HL-60 (cell line): ENCODE measurements at regions not wholly inside any gene's neighbourhood (a gene's known extent, or its start where the extent isn't known, plus 50 kb on each side); places are given as distances from the start of the nearest gene placed in this dataset.

Experiments
- DNase-seq, 2 experiments: peaks; one replicate each; pipeline ENCODE4 v3.0.0-alpha.2; 2010 to 2020; ENCODE audit warnings: low read depth in 1 of 2, low spot score in 1 of 2
- H3K27ac ChIP-seq: fragments of 250-450 bp; sonication (Bioruptor Pico); replicated peaks from 2 replicates; pipeline ENCODE4 v1.5.1; 2020; ENCODE audit warnings: mild to moderate bottlenecking, moderate library complexity
- H3K27me3 ChIP-seq: fragments of 250-450 bp; sonication (Bioruptor Pico); 2 replicates; pipeline ENCODE4 v1.5.1; 2021; ENCODE audit warnings: mild to moderate bottlenecking, moderate library complexity; ENCODE audit not compliant: insufficient read depth, poor library complexity, severe bottlenecking
- H3K4me3 ChIP-seq: replicated peaks from 2 replicates; pipeline ENCODE4 v1.5.1; 2011; ENCODE audit warnings: mild to moderate bottlenecking, control low read depth, low read length; ENCODE audit not compliant: insufficient read depth
- GABPA ChIP-seq: IDR thresholded peaks from 2 replicates; pipeline ENCODE4 v1.6.1; 2012; ENCODE audit warnings: low read depth
- POLR2AphosphoS5 ChIP-seq: IDR thresholded peaks from 2 replicates; pipeline ENCODE4 v1.6.1; 2012; ENCODE audit warnings: low read depth
- SPI1 ChIP-seq: IDR thresholded peaks from 2 replicates; pipeline ENCODE4 v1.6.1; 2012; ENCODE audit warnings: low read depth, mild to moderate bottlenecking, borderline replicate concordance
- TF ChIP-seq, protein P1 (sequence below): IDR thresholded peaks from one replicate; pipeline ENCODE4 v1.5.1; 2011; ENCODE audit warnings: low read length, control low read depth, inconsistent platforms; ENCODE audit not compliant: insufficient read depth
- TF ChIP-seq, protein P2 (sequence below): IDR thresholded peaks from 2 replicates; pipeline ENCODE4 v1.6.1; 2012; ENCODE audit warnings: low read depth; ENCODE audit not compliant: insufficient replicate concordance

- no peak overlapping the region for H3K27ac ChIP-seq
- TF ChIP-seq GABPA (no peak), POLR2AphosphoS5 (no peak), SPI1 (no peak)
- TF ChIP-seq, protein P1, sequence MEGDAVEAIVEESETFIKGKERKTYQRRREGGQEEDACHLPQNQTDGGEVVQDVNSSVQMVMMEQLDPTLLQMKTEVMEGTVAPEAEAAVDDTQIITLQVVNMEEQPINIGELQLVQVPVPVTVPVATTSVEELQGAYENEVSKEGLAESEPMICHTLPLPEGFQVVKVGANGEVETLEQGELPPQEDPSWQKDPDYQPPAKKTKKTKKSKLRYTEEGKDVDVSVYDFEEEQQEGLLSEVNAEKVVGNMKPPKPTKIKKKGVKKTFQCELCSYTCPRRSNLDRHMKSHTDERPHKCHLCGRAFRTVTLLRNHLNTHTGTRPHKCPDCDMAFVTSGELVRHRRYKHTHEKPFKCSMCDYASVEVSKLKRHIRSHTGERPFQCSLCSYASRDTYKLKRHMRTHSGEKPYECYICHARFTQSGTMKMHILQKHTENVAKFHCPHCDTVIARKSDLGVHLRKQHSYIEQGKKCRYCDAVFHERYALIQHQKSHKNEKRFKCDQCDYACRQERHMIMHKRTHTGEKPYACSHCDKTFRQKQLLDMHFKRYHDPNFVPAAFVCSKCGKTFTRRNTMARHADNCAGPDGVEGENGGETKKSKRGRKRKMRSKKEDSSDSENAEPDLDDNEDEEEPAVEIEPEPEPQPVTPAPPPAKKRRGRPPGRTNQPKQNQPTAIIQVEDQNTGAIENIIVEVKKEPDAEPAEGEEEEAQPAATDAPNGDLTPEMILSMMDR = no peak
- TF ChIP-seq, protein P2, sequence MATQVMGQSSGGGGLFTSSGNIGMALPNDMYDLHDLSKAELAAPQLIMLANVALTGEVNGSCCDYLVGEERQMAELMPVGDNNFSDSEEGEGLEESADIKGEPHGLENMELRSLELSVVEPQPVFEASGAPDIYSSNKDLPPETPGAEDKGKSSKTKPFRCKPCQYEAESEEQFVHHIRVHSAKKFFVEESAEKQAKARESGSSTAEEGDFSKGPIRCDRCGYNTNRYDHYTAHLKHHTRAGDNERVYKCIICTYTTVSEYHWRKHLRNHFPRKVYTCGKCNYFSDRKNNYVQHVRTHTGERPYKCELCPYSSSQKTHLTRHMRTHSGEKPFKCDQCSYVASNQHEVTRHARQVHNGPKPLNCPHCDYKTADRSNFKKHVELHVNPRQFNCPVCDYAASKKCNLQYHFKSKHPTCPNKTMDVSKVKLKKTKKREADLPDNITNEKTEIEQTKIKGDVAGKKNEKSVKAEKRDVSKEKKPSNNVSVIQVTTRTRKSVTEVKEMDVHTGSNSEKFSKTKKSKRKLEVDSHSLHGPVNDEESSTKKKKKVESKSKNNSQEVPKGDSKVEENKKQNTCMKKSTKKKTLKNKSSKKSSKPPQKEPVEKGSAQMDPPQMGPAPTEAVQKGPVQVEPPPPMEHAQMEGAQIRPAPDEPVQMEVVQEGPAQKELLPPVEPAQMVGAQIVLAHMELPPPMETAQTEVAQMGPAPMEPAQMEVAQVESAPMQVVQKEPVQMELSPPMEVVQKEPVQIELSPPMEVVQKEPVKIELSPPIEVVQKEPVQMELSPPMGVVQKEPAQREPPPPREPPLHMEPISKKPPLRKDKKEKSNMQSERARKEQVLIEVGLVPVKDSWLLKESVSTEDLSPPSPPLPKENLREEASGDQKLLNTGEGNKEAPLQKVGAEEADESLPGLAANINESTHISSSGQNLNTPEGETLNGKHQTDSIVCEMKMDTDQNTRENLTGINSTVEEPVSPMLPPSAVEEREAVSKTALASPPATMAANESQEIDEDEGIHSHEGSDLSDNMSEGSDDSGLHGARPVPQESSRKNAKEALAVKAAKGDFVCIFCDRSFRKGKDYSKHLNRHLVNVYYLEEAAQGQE = no peak
- DNase-seq = no peak
- no peaks in the 10 kb centered on the region for H3K27me3 ChIP-seq
- H3K4me3 ChIP-seq = no peak overlapping the region
Observed at GRCh38 chr7:84817016-84817415, 369.8 kb downstream of the SEMA3D start.

DNA sequence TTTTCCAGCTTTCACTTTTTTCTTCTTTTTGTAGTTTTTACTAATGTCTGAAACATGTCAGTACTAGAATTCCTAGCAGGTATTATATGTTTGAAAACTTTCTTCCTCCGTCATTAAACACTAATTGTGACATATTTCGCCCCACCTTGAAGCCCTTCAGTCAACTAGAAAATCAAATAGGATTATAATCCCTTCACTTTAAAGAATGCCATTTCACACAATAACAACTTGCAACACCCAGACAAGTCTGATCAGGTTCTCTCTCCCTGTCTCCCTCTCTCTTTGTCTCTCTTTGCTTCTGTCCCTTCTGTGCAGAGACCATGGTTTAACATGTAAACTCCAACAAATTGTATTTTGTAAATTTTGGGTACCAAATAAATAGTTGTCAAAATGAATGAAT, 373.5 kb downstream of the SEMA3D start:
- no peak for DNase-seq
- no peak overlapping the region for H3K4me3 ChIP-seq
- TF ChIP-seq GABPA (no peak), POLR2AphosphoS5 (no peak), SPI1 (no peak)
- TF ChIP-seq, protein P2 = no peak
- TF ChIP-seq, protein P1 = no peak
- H3K27ac ChIP-seq = no peak overlapping the region
- no peaks in the 10 kb centered on the region for H3K27me3 ChIP-seq

- DNase-seq = no peak
- Histone ChIP-seq H3K4me3 (no peak overlapping the region), H3K27me3 (no peaks in the 10 kb centered on the region), H3K27ac (no peak overlapping the region)
- TF ChIP-seq, protein P1 = no peak
- TF ChIP-seq, protein P2 = no peak
- TF ChIP-seq SPI1 (no peak), GABPA (no peak), POLR2AphosphoS5 (no peak)
Observed at GRCh38 chr7:84812021-84812420, 374.8 kb downstream of the SEMA3D start.
